ENCODE measurements at regions not wholly inside any gene's neighbourhood (a gene's known extent, or its start where the extent isn't known, plus 50 kb on each side); places are given as distances from the start of the nearest gene placed in this dataset.

DNA sequence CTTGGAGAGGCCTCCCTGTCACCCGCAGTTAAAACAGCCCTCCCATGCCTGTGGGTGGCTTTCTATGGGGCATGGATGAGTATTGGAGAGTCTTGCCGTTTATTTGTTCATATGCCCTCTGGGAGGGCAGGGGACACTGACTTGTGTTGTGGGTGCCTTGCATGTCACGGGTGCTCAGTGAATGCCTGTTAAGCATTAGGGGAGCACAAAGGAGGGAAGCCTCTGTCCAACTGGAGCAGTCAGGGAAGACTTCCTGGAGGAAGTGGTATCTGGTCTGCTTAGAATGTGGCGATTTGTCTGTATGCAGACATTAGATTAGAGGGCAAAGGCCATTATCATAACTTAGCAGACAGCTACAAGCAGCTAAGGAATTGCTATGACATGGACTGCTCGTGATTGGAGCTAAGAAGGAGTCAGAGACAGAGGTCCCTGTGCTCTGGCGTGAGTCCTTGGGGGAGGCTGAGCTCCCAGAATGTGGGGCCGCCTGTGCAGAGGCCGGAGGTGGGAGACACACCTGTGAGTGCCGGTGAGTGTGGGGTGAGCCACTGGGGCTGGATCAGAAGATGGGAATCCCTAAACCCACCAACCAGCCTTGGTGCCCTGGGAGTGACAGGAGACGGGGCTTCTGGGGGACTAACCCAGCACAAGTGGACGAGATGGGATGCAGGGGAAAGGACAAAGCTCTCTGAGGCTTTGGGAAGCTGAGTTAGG lies 286.1 kb downstream of the SEC14L1 start:
- Histone ChIP-seq H3K9ac (ENCODE audit: low read length) (peak overlapping the region; percentile 53), H3K27ac (ENCODE audit: low read length) (peak overlapping the region; percentile 87), H3F3A (ENCODE audit: low read length, unreplicated experiment) (peaks cover 11% of the 10 kb centered on the region), H2AFZ (ENCODE audit: low read length) (no peak overlapping the region), H3K4me2 (ENCODE audit: low read length) (peak overlapping the region; percentile 68), H3K9me2 (replicated peaks; ENCODE audit: low read length) (no peaks in the 10 kb centered on the region), H3K4me1 (ENCODE audit: insufficient read depth, low read length) (peaks cover 83% of the 10 kb centered on the region), H4K20me1 (ENCODE audit: low read length) (peaks cover 6% of the 10 kb centered on the region; the same call in 1 of the 2 replicates), H3K27me3 (ENCODE audit: low read length) (no peaks in the 10 kb centered on the region), H3K4me3 (ENCODE audit: low read length) (no peak overlapping the region), H3K9me3 (ENCODE audit: low read length) (no peaks in the 10 kb centered on the region), H3K79me2 (ENCODE audit: low read length) (peaks cover 80% of the 10 kb centered on the region), H3K36me3 (ENCODE audit: low read depth, low read length) (peaks cover 6% of the 10 kb centered on the region; the same call in 1 of the 2 replicates)
- no TSS peak for BruUV-seq (replicated peaks)
- ChIA-PET CTCF (interaction anchor here (0.6 to 1.0 kb wide), 3 partner anchors 16 to 36 kb away, joined by 3 to 10 read pairs (median 5); no protein-coding TSS in a partner anchor), POLR2A (ENCODE audit: unreplicated experiment) (interaction anchor here (0.9 to 1.2 kb wide), 4 partner anchors 16 to 172 kb away, joined by 3 to 19 read pairs (median 4); no protein-coding TSS in a partner anchor)
- DNase-seq: no peak
- TF ChIP-seq, protein P1, sequence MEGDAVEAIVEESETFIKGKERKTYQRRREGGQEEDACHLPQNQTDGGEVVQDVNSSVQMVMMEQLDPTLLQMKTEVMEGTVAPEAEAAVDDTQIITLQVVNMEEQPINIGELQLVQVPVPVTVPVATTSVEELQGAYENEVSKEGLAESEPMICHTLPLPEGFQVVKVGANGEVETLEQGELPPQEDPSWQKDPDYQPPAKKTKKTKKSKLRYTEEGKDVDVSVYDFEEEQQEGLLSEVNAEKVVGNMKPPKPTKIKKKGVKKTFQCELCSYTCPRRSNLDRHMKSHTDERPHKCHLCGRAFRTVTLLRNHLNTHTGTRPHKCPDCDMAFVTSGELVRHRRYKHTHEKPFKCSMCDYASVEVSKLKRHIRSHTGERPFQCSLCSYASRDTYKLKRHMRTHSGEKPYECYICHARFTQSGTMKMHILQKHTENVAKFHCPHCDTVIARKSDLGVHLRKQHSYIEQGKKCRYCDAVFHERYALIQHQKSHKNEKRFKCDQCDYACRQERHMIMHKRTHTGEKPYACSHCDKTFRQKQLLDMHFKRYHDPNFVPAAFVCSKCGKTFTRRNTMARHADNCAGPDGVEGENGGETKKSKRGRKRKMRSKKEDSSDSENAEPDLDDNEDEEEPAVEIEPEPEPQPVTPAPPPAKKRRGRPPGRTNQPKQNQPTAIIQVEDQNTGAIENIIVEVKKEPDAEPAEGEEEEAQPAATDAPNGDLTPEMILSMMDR (conservative IDR thresholded peaks at IDR 0.05; ENCODE audit: low read depth, low read length): no peak
- TF ChIP-seq EZH2 (IDR thresholded peaks at IDR 0.05; ENCODE audit: low read length, unreplicated experiment): no peak
- no peak for TF ChIP-seq EZH2phosphoT487 (IDR thresholded peaks at IDR 0.05; ENCODE audit: borderline replicate concordance, low read length)
- intact Hi-C loops (cut with micrococcal nuclease): loop anchor here (2.0 to 5.0 kb wide), 3 partner anchors 70 to 140 kb away; no protein-coding TSS in a partner anchor
- ATAC-seq: no peak

DNA sequence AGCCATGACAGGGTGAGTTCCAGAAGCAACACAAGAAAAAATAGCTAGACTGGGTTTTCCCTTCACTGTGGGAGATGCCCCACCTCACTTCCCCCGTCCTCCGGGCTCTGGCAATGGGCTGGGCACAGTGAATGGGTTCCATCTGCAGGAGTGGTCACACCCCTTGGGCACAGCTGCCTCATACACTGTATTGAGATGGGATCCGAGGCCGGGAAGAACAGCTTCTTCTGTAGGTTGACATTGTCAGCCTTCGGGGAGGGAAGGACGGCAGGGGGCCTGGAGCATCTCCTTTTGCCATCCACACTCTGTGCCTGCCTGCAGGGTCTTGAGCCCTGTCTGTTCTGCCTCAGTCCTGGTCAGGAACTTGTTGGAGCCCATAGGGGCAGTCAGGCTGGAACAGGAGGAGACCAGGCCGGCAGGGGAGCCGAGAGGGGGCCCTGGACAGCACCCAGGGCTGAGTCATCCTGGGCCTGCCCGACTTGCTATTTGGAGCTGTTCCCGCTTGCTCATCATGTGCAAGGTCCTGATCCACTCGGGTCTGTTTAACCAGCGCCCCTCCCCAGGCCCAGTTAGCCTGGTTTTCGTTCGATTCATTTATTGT lies 286.7 kb downstream of the SEC14L1 start:
- peaks cover 76% of the 10 kb centered on the region for H3K4me1 ChIP-seq (ENCODE audit: insufficient read depth, low read length)
- intact Hi-C loops (cut with micrococcal nuclease): loop anchor here (2.0 to 5.0 kb wide), 3 partner anchors 70 to 141 kb away; no protein-coding TSS in a partner anchor
- ATAC-seq (peak; percentile 63), DNase-seq (peak; percentile 88)
- peak overlapping the region; percentile 8; the same call in 1 of the 2 replicates for H3K4me3 ChIP-seq (ENCODE audit: low read length)
- TF ChIP-seq EZH2 (IDR thresholded peaks at IDR 0.05; ENCODE audit: low read length, unreplicated experiment) (no peak), EZH2phosphoT487 (IDR thresholded peaks at IDR 0.05; ENCODE audit: borderline replicate concordance, low read length) (no peak)
- TF ChIP-seq, protein P1 (conservative IDR thresholded peaks at IDR 0.05; ENCODE audit: low read depth, low read length): no peak
- peak overlapping the region; percentile 53 for H3K9ac ChIP-seq (ENCODE audit: low read length)
- no peaks in the 10 kb centered on the region for H3K27me3 ChIP-seq (ENCODE audit: low read length)
- ChIA-PET POLR2A (ENCODE audit: unreplicated experiment) (interaction anchor here (0.9 to 1.2 kb wide), 3 partner anchors 17 to 173 kb away, joined by 3 to 4 read pairs (median 3); no protein-coding TSS in a partner anchor), CTCF (interaction anchor here (0.6 to 1.0 kb wide), 3 partner anchors 17 to 37 kb away, joined by 3 to 10 read pairs (median 5); no protein-coding TSS in a partner anchor)
- H2AFZ ChIP-seq (ENCODE audit: low read length): no peak overlapping the region
- H4K20me1 ChIP-seq (ENCODE audit: low read length): peaks cover 6% of the 10 kb centered on the region; the same call in 1 of the 2 replicates
- BruUV-seq (replicated peaks): no TSS peak
- peaks cover 11% of the 10 kb centered on the region for H3F3A ChIP-seq (ENCODE audit: low read length, unreplicated experiment)
- H3K4me2 ChIP-seq (ENCODE audit: low read length): peak overlapping the region; percentile 68
- H3K27ac ChIP-seq (ENCODE audit: low read length): peak overlapping the region; percentile 87
- H3K9me3 ChIP-seq (ENCODE audit: low read length): no peaks in the 10 kb centered on the region
- H3K79me2 ChIP-seq (ENCODE audit: low read length): peaks cover 84% of the 10 kb centered on the region
- no peaks in the 10 kb centered on the region for H3K9me2 ChIP-seq (replicated peaks; ENCODE audit: low read length)
- peaks cover 6% of the 10 kb centered on the region; the same call in 1 of the 2 replicates for H3K36me3 ChIP-seq (ENCODE audit: low read depth, low read length)

Data from PC-3 (cell line).